ENCODE measurements at regions not wholly inside any gene's neighbourhood (a gene's known extent, or its start where the extent isn't known, plus 50 kb on each side); places are given as distances from the start of the nearest gene placed in this dataset.

DNA sequence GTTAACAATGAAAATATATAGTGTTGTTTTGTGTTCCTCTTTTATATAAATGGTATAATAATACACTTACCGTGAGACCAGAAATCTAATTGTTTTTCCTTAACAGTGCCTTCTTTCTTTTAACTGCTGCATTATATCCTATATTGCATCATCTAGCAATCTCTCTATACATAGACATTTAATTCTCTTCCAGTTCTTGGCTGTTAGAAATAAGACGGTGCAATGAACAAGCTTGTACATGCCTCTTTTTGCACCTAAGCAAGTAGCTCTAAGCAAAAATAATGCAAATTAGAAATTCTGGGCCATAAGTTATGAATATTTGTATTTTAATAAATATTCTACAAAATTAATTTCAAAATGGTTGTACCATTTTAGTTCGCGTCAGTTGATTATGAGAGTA is 55.9 kb upstream of the AHR start:
- DNase-seq = no peak

DNA sequence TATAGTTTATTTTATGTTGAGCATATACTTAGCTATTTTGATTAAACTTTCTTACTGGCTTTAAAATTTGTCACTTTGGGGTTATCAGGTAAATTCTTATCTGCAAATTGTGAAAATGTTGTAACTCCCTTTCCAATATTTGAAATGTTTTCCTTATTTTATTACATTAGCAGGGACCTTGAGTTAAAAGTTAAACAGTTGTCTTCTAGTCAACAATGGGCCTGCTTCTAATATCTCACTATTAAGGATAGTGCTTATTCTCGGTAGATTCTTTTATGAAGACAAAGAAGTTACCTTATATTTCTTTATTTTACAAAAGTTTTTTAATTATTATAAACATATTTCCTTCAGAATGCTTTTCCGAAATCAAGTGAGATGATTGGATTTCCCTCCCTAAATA is 53.7 kb upstream of the AHR start:
- no peak for DNase-seq

DNA sequence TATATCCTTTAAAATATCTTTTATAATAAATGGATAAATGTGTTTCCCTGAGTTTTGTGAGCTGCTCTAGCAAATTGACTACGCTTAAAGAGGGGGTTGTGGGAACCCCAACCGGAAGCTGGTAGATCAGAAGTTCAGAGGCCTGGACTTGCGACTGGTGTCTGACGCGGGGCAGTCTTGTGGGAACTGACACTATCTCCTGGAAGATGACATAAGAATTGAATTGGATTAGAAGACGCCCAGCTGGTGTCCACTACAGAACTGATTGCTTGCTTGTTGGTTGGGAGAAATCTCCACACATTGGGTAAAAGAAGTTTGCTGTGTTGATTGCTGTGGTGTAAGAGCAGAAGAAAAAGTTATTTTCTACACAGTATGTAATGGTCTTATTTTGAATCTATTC is 51.1 kb upstream of the AHR start:
- no peak for DNase-seq

GRCh38 chr7:17248527-17248926 is 49.9 kb upstream of the AHR start:
- DNase-seq = no peak
